ENCODE measurements at regions not wholly inside any gene's neighbourhood (a gene's known extent, or its start where the extent isn't known, plus 50 kb on each side); places are given as distances from the start of the nearest gene placed in this dataset.

- TF ChIP-seq EZH2 (IDR thresholded peaks at IDR 0.05; ENCODE audit: borderline replicate concordance) (no peak), EZH2phosphoT487 (IDR thresholded peaks at IDR 0.05; ENCODE audit: low read depth, severe bottlenecking, unreplicated experiment) (no peak)
Measured at GRCh38 chr10:120336306-120336910, 120.6 kb upstream of the PLPP4 start.
